COR-L47 (cell line): ENCODE measurements at regions not wholly inside any gene's neighbourhood (a gene's known extent, or its start where the extent isn't known, plus 50 kb on each side); places are given as distances from the start of the nearest gene placed in this dataset.

Experiments used
- DNase-seq: peaks from one replicate; lab custom pipeline; 2025; lab: John Stamatoyannopoulos, UW

- DNase-seq, result no peak
Measured at GRCh38 chr4:11525085-11525484, 96.4 kb upstream of the HS3ST1 start.

- DNase-seq, result no peak
Measured at GRCh38 chr4:11518754-11519153, 90.1 kb upstream of the HS3ST1 start.

- no peak for DNase-seq
Measured at GRCh38 chr4:11514779-11515419, 86.2 kb upstream of the HS3ST1 start.

GRCh38 chr4:11514003-11514402 lies 85.3 kb upstream of the HS3ST1 start:
- DNase-seq, result no peak

GRCh38 chr4:11512871-11513270 lies 84.2 kb upstream of the HS3ST1 start:
- no peak for DNase-seq

GRCh38 chr4:11511321-11511720 lies 82.6 kb upstream of the HS3ST1 start:
- DNase-seq, result no peak

- DNase-seq, result no peak
Measured at GRCh38 chr4:11507920-11508319, 79.2 kb upstream of the HS3ST1 start.

GRCh38 chr4:11506194-11506593 lies 77.5 kb upstream of the HS3ST1 start:
- no peak for DNase-seq

- DNase-seq, result no peak
Measured at GRCh38 chr4:11505221-11505971, 76.7 kb upstream of the HS3ST1 start.

- DNase-seq, result no peak
Measured at GRCh38 chr4:11503166-11503565, 74.5 kb upstream of the HS3ST1 start.

- no peak for DNase-seq
Measured at GRCh38 chr4:11497972-11498371, 69.3 kb upstream of the HS3ST1 start.

- DNase-seq, result no peak
Measured at GRCh38 chr4:11497212-11497806, 68.6 kb upstream of the HS3ST1 start.

GRCh38 chr4:11496351-11496829 lies 67.7 kb upstream of the HS3ST1 start:
- no peak for DNase-seq

GRCh38 chr4:11495818-11496217 lies 67.1 kb upstream of the HS3ST1 start:
- DNase-seq, result no peak

GRCh38 chr4:11495291-11495690 lies 66.6 kb upstream of the HS3ST1 start:
- no peak for DNase-seq

GRCh38 chr4:11494232-11494631 lies 65.5 kb upstream of the HS3ST1 start:
- DNase-seq, result no peak

GRCh38 chr4:11489453-11490083 lies 60.9 kb upstream of the HS3ST1 start:
- no peak for DNase-seq

- DNase-seq, result no peak
Measured at GRCh38 chr4:11488657-11489452, 60.2 kb upstream of the HS3ST1 start.

- no peak for DNase-seq
Measured at GRCh38 chr4:11487868-11488544, 59.3 kb upstream of the HS3ST1 start.

GRCh38 chr4:11487139-11487538 lies 58.4 kb upstream of the HS3ST1 start:
- DNase-seq, result no peak

GRCh38 chr4:11485926-11486325 lies 57.2 kb upstream of the HS3ST1 start:
- no peak for DNase-seq
